ENCODE measurements at regions not wholly inside any gene's neighbourhood (a gene's known extent, or its start where the extent isn't known, plus 50 kb on each side); places are given as distances from the start of the nearest gene placed in this dataset.

- DNase-seq = no peak
These were observed 115.8 kb upstream of the IQCM start for GRCh38 chr4:149931431-149931830.

DNA sequence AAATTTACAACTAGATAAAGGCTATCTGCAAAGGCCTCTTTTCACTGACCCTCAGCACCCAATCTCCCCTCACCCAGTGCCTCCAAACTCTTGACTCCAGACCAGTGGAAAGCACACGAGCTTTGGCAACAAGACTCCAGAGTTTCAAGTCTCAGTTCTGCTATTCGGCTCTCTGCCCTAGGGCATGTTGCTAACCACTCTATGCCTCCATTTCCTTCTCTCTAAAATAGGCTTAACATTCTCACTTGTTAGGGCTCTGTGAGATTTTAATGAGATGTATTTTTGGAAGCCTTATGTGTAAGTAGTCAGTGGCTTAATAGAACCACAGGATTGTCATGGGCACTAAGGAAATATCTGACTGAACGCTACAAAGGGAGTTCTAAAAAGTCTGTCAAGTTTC lies 116.5 kb upstream of the IQCM start:
- no peak for DNase-seq

DNA sequence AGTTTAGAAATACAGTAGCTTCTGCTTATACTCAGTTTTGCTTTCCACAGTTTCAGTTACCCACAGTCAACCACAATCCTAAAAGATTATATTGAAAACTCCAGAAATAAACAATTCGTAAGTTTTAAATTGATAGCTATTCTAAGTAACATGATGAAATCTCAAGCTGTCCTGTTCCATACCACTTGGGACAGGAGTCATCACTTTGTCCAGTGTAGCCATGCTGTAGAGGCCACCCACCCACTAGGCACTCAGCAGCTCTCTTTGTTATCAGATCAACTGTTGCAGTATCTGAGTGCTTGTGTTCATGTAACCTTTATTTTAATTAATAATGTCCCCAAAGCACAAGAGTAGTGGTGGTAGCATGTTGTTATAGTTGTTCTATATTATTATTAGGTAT lies 117.5 kb upstream of the IQCM start:
- DNase-seq = no peak

DNA sequence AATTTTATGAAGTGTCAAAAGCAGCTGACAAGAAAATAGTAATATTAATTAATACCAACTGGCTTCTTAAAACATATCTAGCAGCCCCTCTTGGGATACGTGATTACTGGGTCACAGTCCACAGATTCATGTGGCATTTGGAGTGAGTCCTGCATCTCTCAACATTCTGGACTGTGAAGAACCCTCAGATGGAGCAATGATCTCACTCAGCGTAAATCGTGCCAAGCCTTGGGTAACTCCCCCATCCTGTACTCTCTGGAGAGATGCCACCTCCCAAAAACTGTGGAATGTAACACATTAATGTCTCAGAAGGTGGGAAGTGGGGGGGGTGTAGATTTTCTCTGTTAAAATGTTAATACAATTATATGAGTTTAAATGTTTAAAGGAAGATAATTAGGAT lies 118.2 kb upstream of the IQCM start:
- DNase-seq = no peak

GRCh38 chr4:149949381-149949780 lies 128.9 kb upstream of the DCLK2 start:
- no peak for DNase-seq

DNA sequence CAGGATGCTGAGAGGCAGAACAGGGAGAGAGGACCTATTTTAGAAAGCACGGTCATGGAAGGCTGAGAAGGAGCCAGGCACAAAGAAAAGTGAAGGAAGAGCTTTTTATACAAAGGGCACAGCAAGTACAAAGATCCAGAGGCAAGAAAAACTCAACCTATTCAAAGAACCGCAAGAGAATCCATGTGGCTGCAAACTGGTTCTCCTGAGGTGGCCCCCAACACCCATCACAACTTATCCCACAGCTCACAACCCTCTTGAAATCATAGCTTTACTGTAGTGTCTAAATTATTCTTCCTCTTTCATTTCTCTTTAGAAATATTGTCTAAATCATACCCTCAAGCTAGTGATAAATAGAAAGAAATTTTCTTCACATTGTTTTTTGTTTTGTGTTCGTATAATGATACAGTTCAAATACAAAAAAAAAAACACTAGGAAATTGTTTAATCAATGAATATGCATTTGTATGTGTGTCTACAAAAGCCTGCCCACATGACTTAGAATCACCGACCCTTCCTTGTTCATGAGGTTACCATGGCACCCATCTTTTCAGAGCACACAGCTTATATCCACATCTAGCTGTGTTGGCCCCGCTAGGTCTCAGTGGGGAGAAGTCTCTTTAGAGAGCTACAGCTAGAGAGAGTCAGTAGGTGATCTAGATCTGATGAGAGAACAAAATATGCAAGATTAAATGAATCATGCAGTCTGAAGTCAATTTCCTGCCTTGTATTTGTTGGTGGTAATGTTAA lies 126.9 kb upstream of the DCLK2 start:
- no peak for DNase-seq

GRCh38 chr4:149952101-149952500 lies 126.1 kb upstream of the DCLK2 start:
- no peak for DNase-seq

DNA sequence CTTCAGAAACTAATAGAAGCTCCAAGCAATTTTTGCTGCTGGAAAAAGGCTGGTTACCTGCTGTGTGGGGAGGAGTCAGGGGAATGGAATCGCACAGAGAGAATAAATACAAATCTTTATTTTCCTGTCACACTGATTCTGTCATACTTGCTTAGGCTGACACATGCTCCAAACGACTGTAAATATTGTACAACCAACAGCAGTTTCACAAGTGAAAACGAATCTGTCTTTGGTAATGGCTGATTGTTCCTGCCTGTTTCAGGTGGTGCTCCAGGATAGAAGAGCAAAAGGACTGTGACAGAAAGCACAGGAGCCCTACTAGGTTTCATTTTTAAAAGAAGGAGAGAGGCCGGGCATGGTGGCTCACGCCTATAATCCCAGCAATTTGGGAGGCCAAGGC lies 125.5 kb upstream of the DCLK2 start:
- no peak for DNase-seq

DNA sequence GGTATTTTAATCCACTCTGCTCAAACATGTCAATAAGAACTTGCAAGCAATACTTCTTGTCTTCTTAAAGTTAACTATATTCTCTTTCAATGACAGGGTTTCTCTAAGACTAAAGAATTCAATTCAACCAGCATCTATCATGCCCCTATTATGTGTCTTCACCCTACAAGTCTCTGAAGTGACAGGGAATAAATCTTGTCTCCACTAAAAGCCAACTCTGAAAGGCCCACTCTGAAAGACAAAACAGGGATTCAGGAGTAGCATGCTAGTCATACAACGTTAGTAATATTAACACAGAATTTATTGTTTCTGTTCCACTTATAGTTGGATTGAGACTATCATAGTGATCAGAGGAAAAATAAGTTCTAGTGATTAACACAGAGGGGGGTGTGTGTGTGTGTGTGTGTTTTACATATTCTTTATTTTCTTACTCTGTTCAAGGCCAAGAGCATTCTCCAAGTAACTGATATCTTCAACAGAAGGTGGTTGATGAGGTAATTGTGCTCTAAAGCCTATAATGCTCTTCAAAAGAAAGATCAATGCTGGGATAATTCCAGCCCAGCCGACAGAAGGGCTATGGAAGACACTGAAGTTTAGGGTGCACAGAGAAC lies 122.4 kb upstream of the DCLK2 start:
- no peak for DNase-seq

DNA sequence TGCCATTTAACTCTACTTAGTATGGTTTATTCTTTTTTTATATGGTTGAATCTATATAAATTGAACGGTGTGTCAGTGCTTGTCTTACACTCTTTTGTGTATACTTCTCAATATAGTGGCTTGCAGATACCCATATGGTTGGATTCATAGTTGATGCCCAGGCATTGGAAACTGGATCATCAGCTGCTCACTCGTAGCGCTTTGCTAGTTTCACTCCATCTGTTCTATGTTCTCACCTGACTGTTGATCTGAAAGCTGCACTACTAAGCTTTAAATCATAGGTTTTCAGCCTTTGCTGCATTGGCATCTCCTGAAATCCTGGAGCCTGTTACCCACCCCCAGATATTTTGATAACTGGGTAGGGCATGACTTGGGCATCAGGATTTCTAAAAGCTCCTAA lies 121.6 kb upstream of the DCLK2 start:
- no peak for DNase-seq

DNA sequence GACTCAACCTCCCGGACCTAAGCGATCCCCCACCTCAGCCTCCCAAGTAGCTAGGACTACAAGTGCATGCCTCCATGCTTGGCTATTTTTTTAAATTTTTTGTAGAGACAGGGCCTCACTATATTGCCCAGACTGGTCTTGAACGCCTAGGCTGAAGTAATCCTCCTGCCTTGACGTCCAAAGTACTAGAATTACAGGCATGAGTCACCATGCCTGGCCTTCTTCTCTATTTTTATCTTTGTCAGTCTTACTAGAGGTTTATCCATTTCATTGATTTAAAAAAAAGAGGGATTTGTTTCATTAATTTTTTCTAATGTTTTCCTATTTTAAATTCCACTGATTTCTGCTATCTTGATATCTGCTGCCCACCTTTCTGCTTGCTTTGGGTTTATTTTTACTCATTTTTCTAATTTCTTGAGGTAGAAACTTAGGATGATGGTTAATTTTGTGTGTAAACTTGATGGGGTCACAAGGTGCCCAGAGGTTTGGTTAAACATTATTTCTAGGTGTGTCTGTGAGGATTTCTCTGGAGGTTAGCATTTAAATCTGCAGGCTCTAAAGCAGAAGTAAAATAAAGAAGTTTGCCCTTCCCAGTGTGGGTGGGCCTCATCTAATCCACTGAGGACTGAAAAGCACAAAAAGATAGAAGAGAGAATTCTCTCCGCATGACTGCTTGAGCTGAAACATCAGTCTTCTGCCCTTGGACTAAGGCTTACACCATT lies 116.2 kb upstream of the DCLK2 start:
- no peak for DNase-seq

GRCh38 chr4:149964001-149964796 lies 114.0 kb upstream of the DCLK2 start:
- DNase-seq = no peak

DNA sequence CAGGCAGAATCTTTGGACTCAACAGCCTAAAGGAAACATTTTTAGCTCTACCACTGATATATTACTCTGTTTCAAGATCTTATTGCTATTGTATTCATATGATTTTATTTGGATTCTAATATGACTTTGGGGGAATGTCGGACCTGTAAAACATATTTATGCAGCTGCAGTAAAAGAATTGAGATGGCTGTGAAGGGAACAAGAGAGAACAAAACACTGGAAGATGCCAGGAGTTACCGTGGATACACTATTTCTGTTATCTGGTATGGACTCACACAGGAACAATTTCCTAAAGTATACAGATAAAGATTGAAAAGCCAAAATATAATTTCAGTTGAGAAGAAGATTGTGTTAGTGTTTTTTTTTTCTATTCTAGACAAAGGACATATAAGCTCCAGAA lies 113.0 kb upstream of the DCLK2 start:
- no peak for DNase-seq

DNA sequence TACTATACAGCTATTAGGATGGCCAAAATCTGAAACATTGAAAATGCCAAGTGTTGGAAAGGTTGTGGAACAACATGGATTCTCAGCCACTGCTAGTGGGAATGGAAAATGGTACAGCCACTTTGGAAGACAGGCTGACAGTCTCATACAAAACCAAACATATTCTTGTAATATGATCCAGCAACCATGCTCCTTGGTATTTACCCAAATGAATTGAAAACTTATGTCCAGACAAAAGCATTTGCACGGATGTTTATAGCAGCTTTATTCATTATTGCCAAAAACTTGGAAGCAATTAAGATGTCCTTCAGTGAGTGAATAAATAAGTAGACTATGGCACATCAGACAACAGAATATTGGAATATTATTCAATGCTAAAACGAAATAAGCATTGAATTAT lies 105.8 kb upstream of the DCLK2 start:
- DNase-seq = no peak

DNA sequence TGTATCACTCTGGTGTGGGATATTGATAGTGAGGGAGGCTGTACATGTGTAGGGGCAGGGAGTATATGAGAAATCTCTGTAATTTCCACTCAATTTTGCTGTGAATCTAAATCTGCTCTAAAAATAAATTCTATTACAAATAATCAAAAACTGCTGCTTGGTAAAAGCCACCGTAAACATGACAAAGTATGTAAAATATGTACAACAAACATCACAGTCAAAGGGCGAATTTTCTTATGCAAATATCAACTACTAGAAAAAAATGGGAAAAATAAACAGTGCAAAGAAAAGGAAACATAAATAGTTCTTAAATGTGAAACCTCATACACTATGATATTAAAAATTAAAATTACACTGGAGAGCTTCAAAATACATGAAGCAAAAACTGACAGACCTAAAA lies 105.1 kb upstream of the DCLK2 start:
- DNase-seq = no peak

DNA sequence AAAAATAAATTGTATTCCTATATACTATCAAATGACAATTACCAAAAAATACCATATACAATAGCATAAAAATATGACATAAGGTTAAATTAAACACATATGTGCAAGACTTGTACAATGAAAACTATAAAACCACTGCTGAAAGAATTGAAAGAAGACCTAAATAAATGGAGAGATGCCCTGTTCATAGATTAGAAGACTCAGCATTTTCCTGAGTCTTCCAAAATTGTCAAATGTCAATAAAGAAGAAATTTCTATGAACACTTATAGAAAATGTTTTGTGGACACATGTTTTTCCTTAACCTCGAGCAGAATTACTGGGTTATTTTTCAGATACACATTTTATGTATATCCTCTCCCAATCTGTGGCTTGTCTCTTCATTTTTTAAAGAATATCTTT lies 103.1 kb upstream of the DCLK2 start:
- DNase-seq = no peak

GRCh38 chr4:149980121-149980682 lies 98.0 kb upstream of the DCLK2 start:
- DNase-seq = no peak

DNA sequence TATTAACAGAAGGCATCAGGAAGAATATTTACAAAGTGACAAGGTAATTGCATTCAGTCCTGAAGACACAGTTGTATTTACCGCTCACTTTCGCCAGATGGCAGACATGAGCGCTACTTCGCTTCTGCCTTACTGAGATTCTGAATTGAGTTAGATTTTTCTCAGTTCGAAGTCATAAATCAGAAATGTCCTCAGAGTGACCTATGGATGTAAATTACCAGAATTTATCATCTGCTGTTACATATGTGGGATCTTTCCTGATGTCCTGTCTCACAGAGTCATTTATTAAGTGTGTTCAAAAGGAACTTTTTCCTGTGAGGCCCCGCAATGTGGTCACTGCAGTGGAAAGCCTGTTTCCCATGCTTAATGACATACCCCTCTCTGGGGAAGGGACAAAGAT lies 97.3 kb upstream of the DCLK2 start:
- DNase-seq = peak; percentile 68

DNA sequence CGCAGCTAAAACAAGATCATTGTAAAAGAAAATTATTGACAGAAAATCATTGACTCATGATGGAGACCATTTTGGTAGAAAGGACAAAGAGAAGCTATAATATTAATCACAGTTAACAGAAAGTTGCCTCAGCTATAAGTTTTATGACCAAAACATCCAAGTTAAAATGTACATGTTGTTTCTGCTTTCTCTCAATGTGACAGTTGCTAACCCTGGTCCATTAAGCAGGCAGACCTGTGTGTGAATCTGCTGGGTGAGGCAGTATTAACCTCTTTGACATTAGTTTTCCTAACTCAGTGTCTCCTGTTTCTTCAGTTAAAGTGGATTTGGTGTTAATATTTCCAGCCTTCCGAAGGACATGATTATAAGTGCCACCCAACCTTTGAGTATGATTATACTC lies 94.8 kb upstream of the DCLK2 start:
- DNase-seq = no peak

DNA sequence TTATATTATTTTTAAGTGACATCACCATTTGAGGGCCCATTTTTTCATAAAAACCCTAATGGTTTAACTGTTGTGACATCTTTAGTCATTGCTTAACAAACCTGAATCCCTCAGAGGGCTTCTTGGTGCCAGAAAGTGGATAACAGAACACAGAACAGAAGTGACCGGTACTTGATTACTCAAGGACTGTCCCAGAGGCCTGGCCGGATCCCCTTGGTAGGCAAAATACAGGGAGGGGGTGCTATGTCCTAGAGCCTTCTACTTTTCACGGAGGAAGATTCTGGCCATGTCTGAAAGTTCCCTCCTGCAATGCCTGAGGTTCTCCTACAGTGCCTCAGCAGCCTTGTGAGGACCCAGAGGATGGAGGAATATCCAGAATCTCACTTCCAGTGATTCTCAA lies 94.3 kb upstream of the DCLK2 start:
- no peak for DNase-seq

DNA sequence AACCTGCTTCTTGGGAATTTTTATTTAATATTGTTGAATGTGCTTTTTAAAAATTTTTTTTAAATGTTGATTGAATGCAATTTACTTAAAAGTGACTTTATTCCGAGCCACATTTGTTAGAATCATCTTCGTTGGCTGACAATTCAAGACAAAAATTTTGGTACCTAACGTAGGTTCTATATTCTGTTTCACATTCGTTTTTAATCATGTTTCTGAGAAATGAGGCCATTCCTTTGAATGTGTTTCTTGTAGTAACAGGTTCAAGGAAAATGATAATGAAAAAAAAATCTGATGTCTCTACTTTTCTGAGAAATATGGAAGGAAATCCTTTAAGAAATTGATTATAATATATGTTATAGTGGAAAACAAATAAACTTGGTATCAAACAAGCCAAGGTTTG lies 92.3 kb upstream of the DCLK2 start:
- DNase-seq = no peak

DNA sequence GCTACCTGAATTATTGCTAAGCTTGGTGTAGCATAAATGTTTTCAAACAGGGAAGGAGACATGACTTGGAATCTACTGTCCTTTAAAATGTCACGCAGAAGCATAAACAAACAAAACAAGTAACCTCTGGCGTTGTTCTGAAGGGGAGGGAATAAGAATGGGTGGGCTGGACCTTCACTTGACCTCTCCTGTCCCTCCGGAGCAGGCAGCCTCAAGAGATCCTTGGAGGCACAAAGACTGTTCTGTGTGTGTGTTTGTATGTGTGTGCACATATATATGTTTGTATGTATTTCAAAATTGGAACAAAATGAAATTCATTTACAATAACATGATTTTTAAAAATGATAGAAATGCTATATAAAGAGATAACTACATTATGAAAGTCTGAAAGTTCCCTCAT lies 91.3 kb upstream of the DCLK2 start:
- DNase-seq = no peak

Measured in right hindlimb (tissue), 1 donor.